ENCODE measurements at regions not wholly inside any gene's neighbourhood (a gene's known extent, or its start where the extent isn't known, plus 50 kb on each side); places are given as distances from the start of the nearest gene placed in this dataset.

- no peak overlapping the region for H2AFZ ChIP-seq (ENCODE audit: low read length)
- H3F3A ChIP-seq (ENCODE audit: insufficient read depth, low read length): no peaks in the 10 kb centered on the region
- H3K4me3 ChIP-seq (ENCODE audit: low read depth, low read length, poor library complexity, severe bottlenecking): no peak overlapping the region
- H3K27me3 ChIP-seq (ENCODE audit: insufficient read depth, low read length): no peaks in the 10 kb centered on the region
- no peak overlapping the region for H3K4me2 ChIP-seq (ENCODE audit: low read length)
- no peak overlapping the region for H3K27ac ChIP-seq (ENCODE audit: low read depth, low read length, poor library complexity, severe bottlenecking)
- no peaks in the 10 kb centered on the region for H3K79me2 ChIP-seq (ENCODE audit: insufficient read depth, low read length)
- H3K9ac ChIP-seq (ENCODE audit: low read length): no peak overlapping the region
- no peaks in the 10 kb centered on the region for H3K9me3 ChIP-seq (ENCODE audit: low read length)
- H3K36me3 ChIP-seq (ENCODE audit: insufficient read depth, low read length): no peaks in the 10 kb centered on the region
- TF ChIP-seq EZH2 (IDR thresholded peaks at IDR 0.05; ENCODE audit: borderline replicate concordance, low read length) (no peak), CTCF (IDR thresholded peaks at IDR 0.05; ENCODE audit: low read length) (no peak)
- no peaks in the 10 kb centered on the region for H3K9me2 ChIP-seq (ENCODE audit: low read depth, low read length)
- no peaks in the 10 kb centered on the region for H4K20me1 ChIP-seq (ENCODE audit: insufficient read depth, low read length)
- no peaks in the 10 kb centered on the region for H3K4me1 ChIP-seq (ENCODE audit: insufficient read depth, low read length, severe bottlenecking)
Observed at GRCh38 chr22:26953012-26953883, 295.9 kb downstream of the MIAT start.

- H3K4me2 ChIP-seq (ENCODE audit: low read length): no peak overlapping the region
- H2AFZ ChIP-seq (ENCODE audit: low read length): no peak overlapping the region
- H4K20me1 ChIP-seq (ENCODE audit: insufficient read depth, low read length): no peaks in the 10 kb centered on the region
- H3K27me3 ChIP-seq (ENCODE audit: insufficient read depth, low read length): no peaks in the 10 kb centered on the region
- TF ChIP-seq EZH2 (IDR thresholded peaks at IDR 0.05; ENCODE audit: borderline replicate concordance, low read length): no peak
- H3K4me3 ChIP-seq (ENCODE audit: low read depth, low read length, poor library complexity, severe bottlenecking): no peak overlapping the region
- no peak overlapping the region for H3K27ac ChIP-seq (ENCODE audit: low read depth, low read length, poor library complexity, severe bottlenecking)
- no peaks in the 10 kb centered on the region for H3K36me3 ChIP-seq (ENCODE audit: insufficient read depth, low read length)
- H3K9me3 ChIP-seq (ENCODE audit: low read length): no peaks in the 10 kb centered on the region
- H3K79me2 ChIP-seq (ENCODE audit: insufficient read depth, low read length): no peaks in the 10 kb centered on the region
- H3K9ac ChIP-seq (ENCODE audit: low read length): no peak overlapping the region
- H3K9me2 ChIP-seq (ENCODE audit: low read depth, low read length): no peaks in the 10 kb centered on the region
- H3K4me1 ChIP-seq (ENCODE audit: insufficient read depth, low read length, severe bottlenecking): no peaks in the 10 kb centered on the region
- H3F3A ChIP-seq (ENCODE audit: insufficient read depth, low read length): no peaks in the 10 kb centered on the region
Observed at GRCh38 chr22:26956371-26956770, 299.0 kb downstream of the MIAT start.

- H4K20me1 ChIP-seq (ENCODE audit: insufficient read depth, low read length): no peaks in the 10 kb centered on the region
- H3K4me3 ChIP-seq (ENCODE audit: low read depth, low read length, poor library complexity, severe bottlenecking): no peak overlapping the region
- no peaks in the 10 kb centered on the region for H3K9me2 ChIP-seq (ENCODE audit: low read depth, low read length)
- H3F3A ChIP-seq (ENCODE audit: insufficient read depth, low read length): no peaks in the 10 kb centered on the region
- H3K27ac ChIP-seq (ENCODE audit: low read depth, low read length, poor library complexity, severe bottlenecking): no peak overlapping the region
- TF ChIP-seq CTCF (IDR thresholded peaks at IDR 0.05; ENCODE audit: low read length): no peak
- no peaks in the 10 kb centered on the region for H3K79me2 ChIP-seq (ENCODE audit: insufficient read depth, low read length)
- H3K36me3 ChIP-seq (ENCODE audit: insufficient read depth, low read length): no peaks in the 10 kb centered on the region
- no peak overlapping the region for H3K9ac ChIP-seq (ENCODE audit: low read length)
- H3K4me2 ChIP-seq (ENCODE audit: low read length): no peak overlapping the region
- no peak overlapping the region for H2AFZ ChIP-seq (ENCODE audit: low read length)
- no peaks in the 10 kb centered on the region for H3K27me3 ChIP-seq (ENCODE audit: insufficient read depth, low read length)
- H3K9me3 ChIP-seq (ENCODE audit: low read length): no peaks in the 10 kb centered on the region
- no peaks in the 10 kb centered on the region for H3K4me1 ChIP-seq (ENCODE audit: insufficient read depth, low read length, severe bottlenecking)
Observed at GRCh38 chr22:26957176-26957575, 299.8 kb downstream of the MIAT start.

- Histone ChIP-seq H3K9me3 (ENCODE audit: low read length) (no peaks in the 10 kb centered on the region), H3K36me3 (ENCODE audit: insufficient read depth, low read length) (no peaks in the 10 kb centered on the region), H3K79me2 (ENCODE audit: insufficient read depth, low read length) (no peaks in the 10 kb centered on the region), H2AFZ (ENCODE audit: low read length) (no peak overlapping the region), H3K4me1 (ENCODE audit: insufficient read depth, low read length, severe bottlenecking) (no peaks in the 10 kb centered on the region), H3K9ac (ENCODE audit: low read length) (no peak overlapping the region), H3K4me2 (ENCODE audit: low read length) (no peak overlapping the region), H4K20me1 (ENCODE audit: insufficient read depth, low read length) (no peaks in the 10 kb centered on the region), H3K4me3 (ENCODE audit: low read depth, low read length, poor library complexity, severe bottlenecking) (no peak overlapping the region), H3K27me3 (ENCODE audit: insufficient read depth, low read length) (no peaks in the 10 kb centered on the region), H3K9me2 (ENCODE audit: low read depth, low read length) (no peaks in the 10 kb centered on the region), H3F3A (ENCODE audit: insufficient read depth, low read length) (no peaks in the 10 kb centered on the region), H3K27ac (ENCODE audit: low read depth, low read length, poor library complexity, severe bottlenecking) (no peak overlapping the region)
- TF ChIP-seq EZH2 (IDR thresholded peaks at IDR 0.05; ENCODE audit: borderline replicate concordance, low read length): no peak
- no peak for TF ChIP-seq CTCF (IDR thresholded peaks at IDR 0.05; ENCODE audit: low read length)
Observed at GRCh38 chr22:26957897-26958296, 300.5 kb downstream of the MIAT start.

All from OCI-LY1 (cell line).